ENCODE measurements at regions not wholly inside any gene's neighbourhood (a gene's known extent, or its start where the extent isn't known, plus 50 kb on each side); places are given as distances from the start of the nearest gene placed in this dataset.
"Not testable (repeated sequence)": the region's sequence is repeated elsewhere in the genome, so short reads cannot be mapped to it uniquely, and the experiment has no call there.

DNA sequence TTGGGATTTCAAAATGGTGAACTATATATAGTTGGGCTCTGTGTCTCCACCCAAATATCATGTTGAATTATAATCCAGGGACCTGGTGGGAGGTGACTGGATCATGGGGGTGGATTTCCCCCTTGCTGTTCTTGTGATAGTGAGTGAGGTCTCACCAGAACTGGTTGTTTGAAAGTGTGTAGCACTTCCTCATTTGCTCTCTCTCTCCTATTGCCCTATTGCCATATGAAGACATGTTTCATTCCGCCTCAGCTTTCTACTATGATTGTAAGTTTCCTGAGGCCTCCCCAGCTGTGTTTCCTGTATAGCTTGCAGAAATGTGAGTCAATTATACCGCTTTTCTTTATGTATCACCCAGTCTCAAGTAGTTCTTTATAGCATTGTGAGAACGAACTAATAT lies 545.6 kb downstream of the TRAM1L1 start:
- no peak for DNase-seq (ENCODE audit: low read depth)

DNA sequence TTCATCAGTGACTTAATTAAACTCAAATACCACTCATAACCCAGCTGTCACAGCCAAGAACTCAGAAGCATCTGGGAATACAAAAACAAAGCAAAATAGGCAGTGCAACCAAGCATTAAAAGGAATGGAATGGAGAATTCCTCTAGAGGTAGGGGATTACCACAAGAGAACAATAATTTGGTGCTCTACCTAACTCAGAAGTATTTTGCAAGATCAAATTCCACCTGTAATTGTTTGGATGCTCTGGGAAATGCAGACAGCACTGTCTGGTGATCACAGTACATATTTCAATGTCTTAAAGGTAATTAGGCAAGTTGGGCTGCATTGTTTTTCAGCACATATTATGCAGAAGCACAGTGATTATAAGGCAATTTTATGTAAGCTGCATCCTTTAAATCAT lies 547.5 kb downstream of the TRAM1L1 start:
- DNase-seq (ENCODE audit: low read depth) = no peak

DNA sequence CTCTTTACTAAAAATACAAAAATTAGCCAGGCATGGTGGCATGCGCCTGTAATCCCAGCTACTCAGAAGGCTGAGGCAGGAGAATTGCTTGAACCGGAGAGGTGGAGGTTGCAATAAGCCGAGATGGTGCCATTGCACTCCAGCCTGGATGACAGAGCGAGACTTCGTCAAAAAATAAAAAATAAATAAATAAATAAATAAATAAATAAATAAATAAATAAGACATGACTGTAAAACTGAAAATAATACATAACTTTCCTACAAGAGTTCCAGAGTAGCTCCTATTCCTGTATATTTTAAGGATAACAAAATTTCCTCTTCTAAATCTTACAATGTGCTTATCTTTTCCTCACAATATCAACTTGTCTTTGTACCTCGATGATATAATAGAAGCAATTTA lies 549.4 kb downstream of the TRAM1L1 start:
- DNase-seq (ENCODE audit: low read depth) = not testable (repeated sequence)

DNA sequence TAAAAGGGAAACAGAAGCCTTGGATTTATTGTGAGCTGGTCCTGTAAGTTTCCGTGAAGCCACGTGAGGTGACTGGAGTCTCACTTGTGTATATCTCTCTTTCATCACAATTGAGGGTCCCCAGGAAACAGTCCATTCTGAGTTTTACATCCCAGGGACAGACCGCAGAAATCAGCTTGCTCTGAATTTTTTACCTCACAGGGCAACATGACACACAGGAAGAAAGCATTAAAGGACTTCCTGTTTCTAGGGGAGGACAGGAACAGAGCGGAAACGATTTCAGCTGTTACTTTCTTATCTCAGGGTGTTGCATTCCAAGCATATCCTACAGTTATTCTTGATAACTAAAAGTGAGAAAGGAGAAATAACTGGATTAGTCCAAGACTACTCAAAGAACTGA lies 553.5 kb downstream of the TRAM1L1 start:
- DNase-seq (ENCODE audit: low read depth) = no peak

DNA sequence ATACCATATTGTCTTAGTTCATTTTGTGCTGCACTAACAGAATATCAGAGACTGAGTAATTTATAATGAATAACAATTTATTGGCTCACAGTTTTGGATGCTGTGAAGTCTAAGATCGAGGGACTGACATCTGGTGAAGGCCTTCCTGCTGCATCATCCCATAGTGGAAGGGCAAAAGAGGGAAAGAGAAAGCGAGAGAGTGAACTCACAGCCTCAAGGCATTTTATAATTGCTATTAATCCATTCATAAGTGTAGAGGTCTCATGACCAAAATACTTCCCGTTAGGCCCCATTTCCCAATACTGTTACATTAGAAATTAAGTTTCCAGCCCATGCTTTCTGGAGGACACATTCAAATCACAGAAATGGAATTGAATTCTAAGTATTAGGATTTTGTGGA lies 554.4 kb downstream of the TRAM1L1 start:
- no peak for DNase-seq (ENCODE audit: low read depth)

DNA sequence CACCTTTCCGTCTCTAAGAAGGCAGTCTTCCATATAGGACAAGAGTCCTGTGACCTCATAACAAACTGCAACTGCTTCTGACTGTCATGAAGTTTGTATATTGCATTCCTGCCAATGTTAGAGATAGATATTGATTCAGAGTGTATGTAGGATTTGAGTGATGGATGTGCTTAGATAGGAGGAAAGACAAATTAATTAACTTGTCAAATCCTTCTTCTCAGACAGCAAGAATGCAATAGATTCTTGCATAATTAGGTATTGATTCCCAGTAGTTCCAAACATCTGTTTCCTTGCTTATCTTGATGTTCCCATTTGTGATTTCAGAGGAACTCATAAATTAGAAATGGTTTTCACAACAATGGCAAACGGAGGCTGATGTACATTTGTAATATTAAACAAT lies 555.3 kb downstream of the TRAM1L1 start:
- no peak for DNase-seq (ENCODE audit: low read depth)

DNA sequence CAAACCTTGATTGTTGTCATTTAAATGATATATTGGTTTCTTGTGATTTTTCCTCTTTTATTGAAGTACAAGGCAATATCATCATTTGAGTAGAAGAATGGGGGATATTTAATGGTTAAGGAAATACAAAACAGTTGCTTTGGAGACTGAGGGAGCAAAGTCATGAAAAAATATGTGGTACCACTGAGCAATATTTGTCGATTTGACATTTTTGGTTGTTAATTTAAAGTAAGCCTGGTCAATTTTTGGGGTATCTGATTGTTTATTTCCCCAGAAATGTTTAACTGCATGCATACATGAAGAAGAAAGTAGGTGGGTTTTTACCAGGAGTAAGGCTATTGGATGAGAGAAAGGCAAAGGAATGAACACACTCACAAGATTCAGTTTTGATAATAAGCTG lies 556.2 kb downstream of the TRAM1L1 start:
- DNase-seq (ENCODE audit: low read depth) = no peak

DNA sequence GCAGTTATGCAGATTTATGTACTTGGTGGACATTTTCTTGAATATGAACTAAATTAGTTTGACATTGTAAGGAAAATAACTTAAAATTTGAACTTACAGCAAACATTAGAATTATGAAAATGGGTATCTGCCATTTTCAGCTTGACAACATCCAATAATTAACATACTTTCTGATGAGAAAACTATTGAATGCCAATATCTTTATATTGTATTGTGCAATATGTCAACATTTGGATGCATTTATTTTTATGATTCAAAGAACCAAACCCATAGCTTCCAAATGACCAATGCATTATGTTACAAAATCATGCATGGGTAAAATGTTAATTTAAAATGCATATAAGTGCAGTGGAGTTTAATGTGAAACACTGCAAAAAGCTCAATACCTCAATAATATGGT lies 562.5 kb downstream of the TRAM1L1 start:
- DNase-seq (ENCODE audit: low read depth) = no peak

DNA sequence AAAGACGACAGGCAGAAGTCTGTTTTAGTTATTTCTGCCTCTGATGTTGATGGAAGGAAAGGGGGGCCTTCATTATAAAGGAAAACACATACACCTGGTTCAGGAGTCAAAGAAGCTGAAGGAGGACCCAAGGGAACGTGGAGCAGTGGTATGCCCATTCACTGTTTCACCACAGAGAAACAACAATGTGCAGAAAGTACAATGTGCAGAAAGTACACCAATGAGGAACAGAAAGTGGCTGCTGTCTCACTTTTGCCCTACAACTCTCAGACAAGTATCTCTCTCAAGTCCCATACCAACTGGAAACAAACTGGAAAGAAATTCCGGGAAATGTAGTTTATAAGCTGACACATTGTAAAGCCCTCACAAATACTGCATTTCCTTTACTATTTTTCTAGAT lies 564.5 kb downstream of the TRAM1L1 start:
- no peak for DNase-seq (ENCODE audit: low read depth)

DNA sequence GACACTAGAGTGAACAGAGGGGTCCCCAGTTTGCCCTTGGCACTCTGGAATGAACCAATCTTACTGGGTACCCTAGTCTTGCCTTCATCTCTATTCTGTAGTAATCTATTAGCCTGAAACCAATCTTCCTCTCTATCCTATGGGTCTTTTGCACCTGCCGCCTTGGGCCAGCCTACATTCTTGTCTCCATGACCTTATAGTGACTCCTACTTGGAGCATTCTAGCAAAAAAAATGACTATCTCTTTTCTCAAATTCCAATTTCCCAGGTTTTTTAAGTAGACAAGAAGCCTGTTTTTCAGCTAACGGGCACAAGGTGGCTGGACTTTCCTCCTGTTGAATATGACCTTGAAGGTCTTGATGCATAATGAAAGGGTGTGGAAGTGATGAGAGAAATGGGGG lies 568.7 kb downstream of the TRAM1L1 start:
- no peak for DNase-seq (ENCODE audit: low read depth)

DNA sequence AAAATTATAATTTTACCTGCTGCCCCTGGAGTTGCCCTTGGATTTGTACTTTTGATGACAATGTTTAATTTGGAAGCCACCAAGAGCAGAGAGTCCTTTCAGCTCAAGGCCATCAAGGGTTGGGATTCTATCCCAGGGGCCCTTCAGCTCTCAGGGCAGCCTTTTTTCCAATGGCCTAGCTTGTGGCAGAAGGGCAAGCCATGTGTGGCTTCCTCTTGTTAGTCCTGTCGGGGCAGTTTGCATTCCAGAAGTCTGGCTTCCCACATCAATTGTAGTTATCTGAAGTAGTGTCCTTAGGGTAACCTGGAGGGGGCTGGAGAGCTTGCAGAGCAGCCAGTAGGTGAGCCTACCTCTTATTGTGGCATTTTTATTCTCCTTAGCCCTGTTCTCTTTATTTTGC lies 569.4 kb downstream of the TRAM1L1 start:
- DNase-seq (ENCODE audit: low read depth) = no peak

DNA sequence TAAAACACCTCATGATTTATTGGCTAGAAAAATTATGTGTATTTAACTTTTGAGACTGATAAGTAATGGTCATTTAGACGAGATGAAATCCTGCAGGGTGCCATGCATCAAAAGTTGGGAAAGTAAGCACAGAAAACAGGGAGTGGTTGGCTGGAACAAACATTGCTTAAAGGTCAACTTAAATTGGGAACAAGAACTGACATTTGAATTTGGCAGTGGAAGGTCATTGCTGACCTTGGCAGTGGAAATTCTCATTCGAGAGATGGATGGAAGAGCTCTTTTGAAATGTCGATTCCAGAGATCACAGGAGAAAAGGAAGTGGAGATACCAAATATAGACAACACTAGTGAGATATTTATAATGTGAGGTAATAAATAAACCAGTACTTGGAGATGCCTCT lies 572.8 kb downstream of the TRAM1L1 start:
- DNase-seq (ENCODE audit: low read depth) = no peak

DNA sequence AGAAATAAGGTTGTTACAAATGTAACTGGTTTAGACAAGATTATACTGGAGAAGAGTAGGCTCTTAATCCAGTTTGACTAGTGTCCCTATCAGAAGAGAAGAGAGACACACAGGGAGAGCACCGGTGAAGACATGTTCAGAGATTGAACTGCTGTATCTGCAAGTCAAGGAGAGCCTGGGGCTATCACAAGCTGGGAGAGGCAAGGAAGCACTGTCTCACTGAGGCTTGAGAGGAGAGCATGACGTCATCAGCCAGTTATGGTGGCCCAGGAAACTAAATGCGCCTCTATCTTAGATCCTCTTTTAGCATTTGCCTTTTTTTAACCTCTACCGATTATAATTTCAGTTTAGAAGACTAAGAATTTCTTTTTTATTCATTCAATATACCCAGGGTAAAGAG lies 583.4 kb downstream of the TRAM1L1 start:
- DNase-seq (ENCODE audit: low read depth) = no peak

DNA sequence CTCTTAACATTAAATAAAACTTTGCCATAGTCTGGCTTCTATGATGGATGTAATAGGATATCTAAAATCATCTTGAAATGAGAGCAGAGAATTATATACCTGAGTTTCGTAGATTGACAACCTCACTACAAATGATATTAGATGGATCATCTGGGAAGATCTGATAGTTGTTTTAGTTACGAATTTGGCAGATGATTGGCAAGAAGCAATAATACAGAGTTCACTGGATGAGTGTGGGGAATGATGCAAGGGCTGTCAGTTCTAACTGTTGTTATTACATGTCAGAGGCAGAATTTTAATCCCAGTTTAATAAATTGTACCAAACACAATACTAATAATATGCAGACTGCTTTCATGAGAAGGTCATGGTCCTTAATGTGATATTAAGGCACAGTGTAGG lies 585.2 kb downstream of the TRAM1L1 start:
- no peak for DNase-seq (ENCODE audit: low read depth)

DNA sequence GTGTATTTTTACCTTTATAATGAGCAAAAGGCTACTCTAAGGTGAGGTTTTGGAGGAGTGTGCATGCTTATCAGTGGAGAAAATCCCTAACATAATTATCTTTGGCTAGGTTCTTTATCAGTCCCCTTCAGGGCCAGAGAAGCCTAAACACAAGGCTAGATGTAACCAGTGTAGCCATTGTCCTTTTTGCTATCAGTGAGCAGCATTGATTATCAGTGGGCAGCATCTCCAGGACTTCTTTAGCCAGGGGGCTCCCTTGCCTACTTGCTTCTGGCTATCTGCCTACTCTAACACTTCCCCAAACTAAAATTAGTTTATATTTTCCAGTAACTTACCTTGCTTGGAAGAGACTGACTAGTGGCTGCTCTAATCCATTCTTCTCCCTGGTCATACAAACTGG lies 595.6 kb downstream of the TRAM1L1 start:
- DNase-seq (ENCODE audit: low read depth) = no peak

DNA sequence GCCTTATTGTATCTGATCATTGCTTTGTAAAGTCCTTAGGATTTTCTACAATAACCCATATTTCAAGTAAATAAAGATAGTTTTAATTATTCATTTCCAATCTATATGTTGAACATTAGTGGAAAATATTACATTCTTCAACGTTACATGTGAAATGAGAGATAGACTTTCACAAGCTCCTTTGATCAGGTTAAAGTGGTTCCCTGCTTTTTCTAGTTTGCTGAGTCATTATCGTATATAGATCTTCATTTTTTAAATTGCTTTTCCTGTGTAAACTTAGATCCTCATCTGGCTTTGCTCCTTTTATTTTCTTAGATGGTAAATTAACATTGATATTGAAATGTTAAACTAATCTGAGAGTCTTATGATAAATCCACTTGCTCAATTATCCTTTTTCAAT lies 599.0 kb downstream of the TRAM1L1 start:
- no peak for DNase-seq (ENCODE audit: low read depth)

DNA sequence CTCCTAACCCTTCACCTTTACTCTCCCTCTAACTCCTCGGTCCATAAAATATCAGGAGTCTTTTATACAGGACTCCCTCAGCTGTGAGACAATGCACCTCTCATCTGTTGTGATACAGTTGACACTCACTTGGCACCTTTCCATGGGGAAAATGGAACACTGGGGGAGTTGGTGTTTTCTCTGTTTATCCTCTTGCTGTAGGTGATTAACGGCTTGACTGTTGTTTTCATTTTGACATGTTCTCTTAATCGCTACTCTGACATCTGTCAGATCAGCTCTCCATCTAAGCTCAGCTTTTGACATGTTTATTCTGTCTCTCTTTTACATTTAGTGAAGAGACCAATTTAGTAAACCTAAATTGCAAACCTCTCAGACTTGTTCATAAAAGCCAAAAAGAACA lies 604.8 kb downstream of the TRAM1L1 start:
- DNase-seq (ENCODE audit: low read depth) = no peak

DNA sequence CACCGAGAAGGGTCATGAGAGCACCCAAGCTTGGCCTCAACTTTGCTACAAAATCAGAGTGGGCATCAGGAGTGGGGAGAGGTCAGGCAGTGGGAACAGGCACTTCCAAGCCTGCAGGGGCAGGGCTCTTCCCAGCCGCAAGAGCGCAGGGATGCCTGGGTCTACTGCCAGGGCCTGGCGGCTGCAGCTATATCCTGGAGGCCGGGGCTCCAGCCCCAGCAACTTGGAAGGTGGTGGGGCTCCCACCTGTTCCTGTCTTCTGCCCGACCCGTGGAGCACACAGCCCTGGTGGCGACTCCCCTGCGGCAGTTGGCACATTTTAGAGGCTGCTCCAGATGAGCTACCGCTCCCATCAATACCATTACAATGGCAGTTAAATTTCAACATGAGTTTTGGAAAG lies 607.0 kb downstream of the TRAM1L1 start:
- DNase-seq (ENCODE audit: low read depth) = no peak

DNA sequence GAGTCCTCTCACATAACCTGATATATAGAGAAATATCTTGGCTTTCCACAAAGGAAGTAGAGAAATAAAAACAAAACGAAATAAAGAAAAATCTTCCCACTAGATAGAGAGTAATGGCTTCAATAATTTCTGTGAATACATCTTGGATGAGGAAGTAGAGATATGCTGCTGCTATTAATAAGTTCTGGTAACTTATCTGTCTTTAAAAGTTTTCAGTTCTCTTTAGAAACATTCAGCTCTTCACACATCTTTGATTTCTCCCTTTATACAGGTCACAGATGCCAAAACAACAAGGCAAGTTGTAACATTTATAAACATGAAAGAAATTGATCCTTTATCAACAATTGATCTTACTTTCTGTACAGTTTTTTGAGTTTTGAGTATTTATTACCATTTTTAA lies 615.8 kb downstream of the TRAM1L1 start:
- DNase-seq (ENCODE audit: low read depth) = no peak

DNA sequence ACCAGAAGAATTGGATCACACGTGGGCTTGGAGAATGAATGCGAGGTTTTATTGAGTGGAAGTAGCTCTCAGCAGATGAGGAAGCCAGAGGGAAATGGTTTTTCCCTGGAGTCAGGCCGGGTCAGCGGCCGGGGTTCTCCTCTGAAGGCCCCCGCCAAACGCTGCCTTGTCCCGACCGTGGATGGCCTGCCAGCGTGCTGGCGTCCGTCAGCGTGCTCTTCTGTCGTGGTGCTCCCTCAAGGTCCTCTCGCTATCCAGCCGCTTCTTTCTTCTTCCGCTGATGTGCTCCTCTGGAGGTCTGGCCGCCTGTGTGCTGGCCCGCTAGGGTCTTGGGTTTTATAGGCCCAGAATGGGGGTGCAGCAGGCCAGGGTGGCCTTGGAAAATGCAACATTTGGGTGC lies 632.2 kb downstream of the TRAM1L1 start:
- no peak for DNase-seq (ENCODE audit: low read depth)

DNA sequence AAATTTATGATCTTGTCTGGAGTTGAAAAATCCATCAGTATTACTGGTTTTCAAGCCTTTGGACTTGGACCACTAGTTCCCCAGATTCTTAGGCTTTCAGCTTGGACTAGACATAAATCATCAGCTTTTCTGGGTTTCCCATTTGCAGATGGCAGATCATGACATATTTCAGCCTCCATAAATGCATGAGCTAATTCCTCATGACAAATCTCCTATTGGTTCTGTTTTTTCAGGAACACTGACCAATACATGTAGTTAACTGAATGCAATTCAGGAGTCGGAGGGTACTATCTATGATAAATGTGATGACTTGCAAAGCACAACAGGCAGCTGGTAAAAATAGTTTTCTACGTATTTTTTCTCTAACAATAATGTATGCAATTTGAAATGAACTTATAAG lies 635.6 kb downstream of the TRAM1L1 start:
- no peak for DNase-seq (ENCODE audit: low read depth)

DNA sequence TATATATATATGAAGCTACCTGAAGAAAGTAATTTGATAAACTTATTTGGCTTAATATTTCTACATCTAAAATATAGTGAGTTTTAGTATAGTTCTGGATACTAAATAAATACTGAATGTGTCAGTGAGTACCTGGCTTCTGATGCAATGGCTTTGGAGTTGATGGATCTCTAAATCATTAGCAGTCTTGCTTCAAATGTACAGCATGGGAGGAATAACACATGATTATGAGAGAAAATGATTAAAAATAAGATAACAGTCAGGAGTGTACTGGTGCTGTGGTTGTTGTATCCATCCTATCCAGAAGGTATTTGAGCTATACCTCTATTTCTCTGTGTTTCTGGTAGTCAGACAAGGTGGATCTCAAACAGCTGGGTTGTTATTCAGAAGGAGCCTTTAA lies 641.3 kb downstream of the TRAM1L1 start:
- DNase-seq (ENCODE audit: low read depth) = no peak

DNA sequence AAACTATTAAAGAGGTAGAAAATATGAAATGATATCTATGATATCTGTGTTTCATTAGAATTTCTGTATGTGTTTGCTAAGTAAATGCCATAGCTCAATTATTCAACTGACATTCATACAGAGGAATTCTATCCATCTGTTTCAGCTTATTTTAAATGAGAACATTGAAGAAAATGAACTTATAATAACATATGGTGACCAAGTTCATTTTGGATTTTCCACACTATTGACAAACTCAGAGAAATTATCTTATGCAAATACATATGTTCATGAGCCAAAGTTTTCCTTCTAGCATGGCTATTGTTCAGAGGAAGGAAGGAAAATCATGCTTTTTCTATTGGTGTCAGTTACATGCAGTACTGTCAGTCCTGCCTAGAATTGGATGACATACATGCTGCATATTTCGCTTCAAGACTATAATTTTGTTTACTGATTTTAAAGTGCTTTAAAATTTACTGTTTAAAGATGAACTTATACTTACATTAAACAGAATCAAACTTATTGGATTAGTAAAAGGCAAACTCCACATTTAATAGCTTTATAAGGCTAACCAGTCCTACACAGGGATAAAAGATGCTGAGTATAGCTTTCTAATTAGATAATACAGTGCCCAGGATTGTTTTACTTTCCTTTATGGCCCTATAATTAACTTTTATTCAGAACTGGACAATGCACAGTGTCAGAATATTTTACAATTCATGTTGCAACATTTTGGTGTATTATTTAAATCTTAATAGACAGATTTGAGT lies 646.2 kb downstream of the TRAM1L1 start:
- no peak for DNase-seq (ENCODE audit: low read depth)

DNA sequence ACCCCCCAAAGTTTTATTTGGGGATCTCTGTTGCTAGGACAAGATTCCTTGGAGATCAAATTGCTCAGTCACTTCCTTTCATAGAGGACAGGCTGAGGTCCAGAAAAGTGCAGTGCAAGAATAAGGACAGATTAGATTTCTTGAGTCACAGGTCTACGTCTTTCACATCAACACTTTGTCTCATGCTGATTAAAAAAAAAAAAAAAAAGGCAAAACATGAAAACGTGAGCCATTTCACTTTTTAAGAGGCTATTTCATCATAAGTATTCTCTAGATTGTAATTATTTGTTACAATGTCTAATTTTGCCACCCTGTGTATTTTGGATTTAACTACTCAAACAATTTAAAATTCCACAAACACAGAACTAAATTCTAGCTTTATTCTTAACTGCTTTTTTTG lies 647.0 kb downstream of the TRAM1L1 start:
- DNase-seq (ENCODE audit: low read depth) = no peak

DNA sequence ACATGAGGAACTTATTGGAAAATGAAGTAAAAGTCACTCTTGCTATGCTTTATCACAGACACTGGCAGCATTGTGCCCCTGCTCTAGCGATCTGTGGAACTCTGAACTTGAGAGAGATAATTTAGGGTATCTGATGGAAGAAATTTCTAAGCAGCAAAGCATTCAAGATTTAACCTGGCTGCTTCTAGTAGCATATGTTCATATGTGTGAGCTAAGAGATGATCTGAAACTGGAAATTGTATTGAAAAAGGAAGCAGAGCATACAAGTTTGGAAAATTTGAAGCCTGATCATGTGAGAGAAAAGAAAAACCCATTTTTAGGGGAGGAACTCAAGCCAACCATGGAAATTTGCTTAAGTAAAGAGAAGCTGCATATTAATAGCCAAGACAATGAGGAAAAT lies 657.7 kb downstream of the TRAM1L1 start:
- DNase-seq (ENCODE audit: low read depth) = no peak
